RPMI8226 (cell line): ENCODE measurements at regions not wholly inside any gene's neighbourhood (a gene's known extent, or its start where the extent isn't known, plus 50 kb on each side); places are given as distances from the start of the nearest gene placed in this dataset.
"Not testable (repeated sequence)": the region's sequence is repeated elsewhere in the genome, so short reads cannot be mapped to it uniquely, and the experiment has no call there.

Experiments used
- DNase-seq: peaks from one replicate; pipeline ENCODE4 v3.0.0-alpha.2; 2015

- DNase-seq, result not testable (repeated sequence)
Observed at GRCh38 chr7:53239151-53239550, 203.7 kb downstream of the POM121L12 start.

- DNase-seq, result peak; percentile 40
Observed at GRCh38 chr7:53245721-53246120, 210.3 kb downstream of the POM121L12 start.

GRCh38 chr7:53246957-53247356, 211.5 kb downstream of the POM121L12 start:
- DNase-seq, result no peak

GRCh38 chr7:53252539-53252938, 217.1 kb downstream of the POM121L12 start:
- no peak for DNase-seq

- DNase-seq, result no peak
Observed at GRCh38 chr7:53272081-53272480, 236.6 kb downstream of the POM121L12 start.

GRCh38 chr7:53281312-53281711, 245.9 kb downstream of the POM121L12 start:
- no peak for DNase-seq

GRCh38 chr7:53292341-53292740, 256.9 kb downstream of the POM121L12 start:
- DNase-seq, result no peak

- DNase-seq, result no peak
Observed at GRCh38 chr7:53302496-53303246, 267.2 kb downstream of the POM121L12 start.

- no peak for DNase-seq
Observed at GRCh38 chr7:53303781-53304180, 268.3 kb downstream of the POM121L12 start.

GRCh38 chr7:53306846-53307245, 271.4 kb downstream of the POM121L12 start:
- no peak for DNase-seq

- no peak for DNase-seq
Observed at GRCh38 chr7:53311205-53311604, 275.8 kb downstream of the POM121L12 start.

- no peak for DNase-seq
Observed at GRCh38 chr7:53315981-53316380, 280.5 kb downstream of the POM121L12 start.

GRCh38 chr7:53318566-53318965, 283.1 kb downstream of the POM121L12 start:
- DNase-seq, result no peak

GRCh38 chr7:53325061-53325460, 289.6 kb downstream of the POM121L12 start:
- DNase-seq, result no peak

- no peak for DNase-seq
Observed at GRCh38 chr7:53326634-53327033, 291.2 kb downstream of the POM121L12 start.

- DNase-seq, result no peak
Observed at GRCh38 chr7:53336105-53336668, 300.8 kb downstream of the POM121L12 start.

GRCh38 chr7:53340220-53340619, 304.8 kb downstream of the POM121L12 start:
- no peak for DNase-seq

GRCh38 chr7:53350241-53350640, 314.8 kb downstream of the POM121L12 start:
- peak; percentile 54 for DNase-seq

- DNase-seq, result no peak
Observed at GRCh38 chr7:53351681-53352080, 316.2 kb downstream of the POM121L12 start.

GRCh38 chr7:53358269-53358668, 322.8 kb downstream of the POM121L12 start:
- no peak for DNase-seq

GRCh38 chr7:53383131-53383530, 347.7 kb downstream of the POM121L12 start:
- DNase-seq, result no peak

- not testable (repeated sequence) for DNase-seq
Observed at GRCh38 chr7:53385239-53385638, 349.8 kb downstream of the POM121L12 start.

- no peak for DNase-seq
Observed at GRCh38 chr7:53387515-53387914, 352.1 kb downstream of the POM121L12 start.

- no peak for DNase-seq
Observed at GRCh38 chr7:53397911-53398310, 362.5 kb downstream of the POM121L12 start.

- DNase-seq, result no peak
Observed at GRCh38 chr7:53398566-53398965, 363.1 kb downstream of the POM121L12 start.
